ENCODE measurements at regions not wholly inside any gene's neighbourhood (a gene's known extent, or its start where the extent isn't known, plus 50 kb on each side); places are given as distances from the start of the nearest gene placed in this dataset.
"Not testable (repeated sequence)": the region's sequence is repeated elsewhere in the genome, so short reads cannot be mapped to it uniquely, and the experiment has no call there.

- WGBS (ENCODE audit: insufficient coverage, low lambda C conversion rate): 80% methylated on average over 1 of the region's 2 CpGs
- not testable (repeated sequence) for H3K27ac ChIP-seq (ENCODE audit: low read length); H3K9me3 ChIP-seq (ENCODE audit: control insufficient read depth, low read depth, low read length); H3K4me1 ChIP-seq (ENCODE audit: control insufficient read depth, insufficient read depth, low read length); H3K27me3 ChIP-seq (ENCODE audit: control insufficient read depth, insufficient read depth, low read length); H3K36me3 ChIP-seq (ENCODE audit: control insufficient read depth, insufficient read depth, low read length); H3K4me3 ChIP-seq (ENCODE audit: low read length); DNase-seq
Observed at GRCh38 chr2:95707161-95707560, 115.4 kb downstream of the TRIM43 start.

- H3K27me3 ChIP-seq (ENCODE audit: control insufficient read depth, insufficient read depth, low read length): no peaks in the 10 kb centered on the region
- H3K4me3 ChIP-seq (ENCODE audit: low read length): no peak overlapping the region
- no peak for DNase-seq
- no peak overlapping the region for H3K27ac ChIP-seq (ENCODE audit: low read length)
- no peaks in the 10 kb centered on the region for H3K36me3 ChIP-seq (ENCODE audit: control insufficient read depth, insufficient read depth, low read length)
- no peaks in the 10 kb centered on the region for H3K9me3 ChIP-seq (ENCODE audit: control insufficient read depth, low read depth, low read length)
- no peaks in the 10 kb centered on the region for H3K4me1 ChIP-seq (ENCODE audit: control insufficient read depth, insufficient read depth, low read length)
- WGBS (ENCODE audit: insufficient coverage, low lambda C conversion rate): no CpG with 5 or more reads among the region's 5 CpGs
Observed at GRCh38 chr2:95707837-95708236, 116.0 kb downstream of the TRIM43 start.

DNA sequence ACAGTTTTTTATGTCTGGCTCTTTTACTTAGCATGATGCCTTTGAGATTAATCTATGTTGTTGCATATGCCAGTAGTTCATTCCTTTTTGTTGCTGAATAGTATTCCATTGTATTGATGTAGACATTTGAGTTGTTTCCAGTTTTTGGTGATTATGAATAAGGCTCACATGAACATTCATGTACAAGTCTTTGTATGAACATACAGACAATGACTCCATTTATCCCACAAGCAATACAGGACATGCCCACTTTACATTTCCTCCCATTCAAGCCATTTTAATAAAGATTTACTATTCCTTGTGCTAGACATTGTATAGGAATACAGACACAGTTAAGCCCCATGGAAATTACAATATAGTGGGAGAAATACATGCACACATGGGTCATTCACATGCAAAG is 118.0 kb downstream of the TRIM43 start:
- Histone ChIP-seq H3K36me3 (ENCODE audit: control insufficient read depth, insufficient read depth, low read length) (no peaks in the 10 kb centered on the region), H3K4me1 (ENCODE audit: control insufficient read depth, insufficient read depth, low read length) (peaks cover 9% of the 10 kb centered on the region), H3K9me3 (ENCODE audit: control insufficient read depth, low read depth, low read length) (no peaks in the 10 kb centered on the region), H3K27me3 (ENCODE audit: control insufficient read depth, insufficient read depth, low read length) (no peaks in the 10 kb centered on the region), H3K4me3 (ENCODE audit: low read length) (no peak overlapping the region), H3K27ac (ENCODE audit: low read length) (no peak overlapping the region)
- no peak for DNase-seq

GRCh38 chr2:95713470-95714177 is 121.8 kb downstream of the TRIM43 start:
- H3K36me3 ChIP-seq (ENCODE audit: control insufficient read depth, insufficient read depth, low read length); H3K27ac ChIP-seq (ENCODE audit: low read length); H3K9me3 ChIP-seq (ENCODE audit: control insufficient read depth, low read depth, low read length); H3K27me3 ChIP-seq (ENCODE audit: control insufficient read depth, insufficient read depth, low read length); H3K4me3 ChIP-seq (ENCODE audit: low read length); H3K4me1 ChIP-seq (ENCODE audit: control insufficient read depth, insufficient read depth, low read length): not testable (repeated sequence)
- peak; percentile 12 to 57 for DNase-seq
- WGBS (ENCODE audit: insufficient coverage, low lambda C conversion rate): no CpG with 5 or more reads among the region's 11 CpGs

DNA sequence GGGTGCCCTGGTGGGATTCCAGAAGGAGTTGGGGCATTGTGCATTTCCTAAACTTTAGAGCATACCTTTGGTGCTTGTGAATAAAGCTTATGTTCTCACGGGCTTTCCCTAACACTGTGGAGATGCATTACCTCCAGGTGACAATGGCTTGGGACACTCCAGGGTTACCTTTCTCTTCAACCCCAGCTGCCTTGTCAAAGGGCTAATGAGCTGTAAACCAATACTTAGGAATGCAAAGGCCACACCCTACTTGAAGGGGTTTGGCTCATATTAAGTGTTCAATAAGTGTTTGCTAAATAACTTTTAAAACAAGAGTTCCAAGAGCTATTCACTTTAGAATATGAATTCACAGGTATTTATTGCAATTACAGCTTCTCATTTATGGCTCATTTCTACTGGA is 122.6 kb downstream of the TRIM43 start:
- not testable (repeated sequence) for H3K4me1 ChIP-seq (ENCODE audit: control insufficient read depth, insufficient read depth, low read length); H3K4me3 ChIP-seq (ENCODE audit: low read length); H3K27me3 ChIP-seq (ENCODE audit: control insufficient read depth, insufficient read depth, low read length); H3K27ac ChIP-seq (ENCODE audit: low read length); H3K9me3 ChIP-seq (ENCODE audit: control insufficient read depth, low read depth, low read length); DNase-seq; H3K36me3 ChIP-seq (ENCODE audit: control insufficient read depth, insufficient read depth, low read length)
- WGBS (ENCODE audit: insufficient coverage, low lambda C conversion rate): no CpG with 5 or more reads among the region's 1 CpG

- Histone ChIP-seq H3K27me3 (ENCODE audit: control insufficient read depth, insufficient read depth, low read length) (no peaks in the 10 kb centered on the region), H3K4me1 (ENCODE audit: control insufficient read depth, insufficient read depth, low read length) (peaks cover 3% of the 10 kb centered on the region), H3K4me3 (ENCODE audit: low read length) (no peak overlapping the region), H3K9me3 (ENCODE audit: control insufficient read depth, low read depth, low read length) (no peaks in the 10 kb centered on the region), H3K36me3 (ENCODE audit: control insufficient read depth, insufficient read depth, low read length) (no peaks in the 10 kb centered on the region), H3K27ac (ENCODE audit: low read length) (no peak overlapping the region)
- WGBS (ENCODE audit: insufficient coverage, low lambda C conversion rate): no CpG with 5 or more reads among the region's 8 CpGs
- no peak for DNase-seq
Observed at GRCh38 chr2:95719473-95720060, 127.8 kb downstream of the TRIM43 start.

GRCh38 chr2:95721726-95722125 is 129.9 kb downstream of the TRIM43 start:
- DNase-seq: no peak
- no CpG with 5 or more reads among the region's 8 CpGs for WGBS (ENCODE audit: insufficient coverage, low lambda C conversion rate)
- H3K4me1 ChIP-seq (ENCODE audit: control insufficient read depth, insufficient read depth, low read length): no peaks in the 10 kb centered on the region
- no peak overlapping the region for H3K4me3 ChIP-seq (ENCODE audit: low read length)
- no peaks in the 10 kb centered on the region for H3K27me3 ChIP-seq (ENCODE audit: control insufficient read depth, insufficient read depth, low read length)
- H3K9me3 ChIP-seq (ENCODE audit: control insufficient read depth, low read depth, low read length): no peaks in the 10 kb centered on the region
- H3K36me3 ChIP-seq (ENCODE audit: control insufficient read depth, insufficient read depth, low read length): no peaks in the 10 kb centered on the region
- no peak overlapping the region for H3K27ac ChIP-seq (ENCODE audit: low read length)

GRCh38 chr2:95722131-95722697 is 130.4 kb downstream of the TRIM43 start:
- no peaks in the 10 kb centered on the region for H3K36me3 ChIP-seq (ENCODE audit: control insufficient read depth, insufficient read depth, low read length)
- no peaks in the 10 kb centered on the region for H3K27me3 ChIP-seq (ENCODE audit: control insufficient read depth, insufficient read depth, low read length)
- 92% methylated on average over 2 of the region's 11 CpGs for WGBS (ENCODE audit: insufficient coverage, low lambda C conversion rate)
- H3K4me3 ChIP-seq (ENCODE audit: low read length): no peak overlapping the region
- no peak for DNase-seq
- no peak overlapping the region for H3K27ac ChIP-seq (ENCODE audit: low read length)
- no peaks in the 10 kb centered on the region for H3K9me3 ChIP-seq (ENCODE audit: control insufficient read depth, low read depth, low read length)
- H3K4me1 ChIP-seq (ENCODE audit: control insufficient read depth, insufficient read depth, low read length): no peaks in the 10 kb centered on the region

- H3K27me3 ChIP-seq (ENCODE audit: control insufficient read depth, insufficient read depth, low read length); H3K4me3 ChIP-seq (ENCODE audit: low read length); H3K4me1 ChIP-seq (ENCODE audit: control insufficient read depth, insufficient read depth, low read length); H3K9me3 ChIP-seq (ENCODE audit: control insufficient read depth, low read depth, low read length); H3K27ac ChIP-seq (ENCODE audit: low read length); H3K36me3 ChIP-seq (ENCODE audit: control insufficient read depth, insufficient read depth, low read length); DNase-seq: not testable (repeated sequence)
- WGBS (ENCODE audit: insufficient coverage, low lambda C conversion rate): no CpG with 5 or more reads among the region's 4 CpGs
Observed at GRCh38 chr2:95723627-95724210, 131.9 kb downstream of the TRIM43 start.

GRCh38 chr2:95725191-95725590 is 133.4 kb downstream of the TRIM43 start:
- WGBS (ENCODE audit: insufficient coverage, low lambda C conversion rate): no CpG with 5 or more reads among the region's 2 CpGs
- not testable (repeated sequence) for H3K4me1 ChIP-seq (ENCODE audit: control insufficient read depth, insufficient read depth, low read length); H3K4me3 ChIP-seq (ENCODE audit: low read length); H3K9me3 ChIP-seq (ENCODE audit: control insufficient read depth, low read depth, low read length); H3K36me3 ChIP-seq (ENCODE audit: control insufficient read depth, insufficient read depth, low read length); DNase-seq; H3K27ac ChIP-seq (ENCODE audit: low read length); H3K27me3 ChIP-seq (ENCODE audit: control insufficient read depth, insufficient read depth, low read length)

Data from large intestine (tissue), 3 donors.